ENCODE measurements at regions not wholly inside any gene's neighbourhood (a gene's known extent, or its start where the extent isn't known, plus 50 kb on each side); places are given as distances from the start of the nearest gene placed in this dataset.

DNA sequence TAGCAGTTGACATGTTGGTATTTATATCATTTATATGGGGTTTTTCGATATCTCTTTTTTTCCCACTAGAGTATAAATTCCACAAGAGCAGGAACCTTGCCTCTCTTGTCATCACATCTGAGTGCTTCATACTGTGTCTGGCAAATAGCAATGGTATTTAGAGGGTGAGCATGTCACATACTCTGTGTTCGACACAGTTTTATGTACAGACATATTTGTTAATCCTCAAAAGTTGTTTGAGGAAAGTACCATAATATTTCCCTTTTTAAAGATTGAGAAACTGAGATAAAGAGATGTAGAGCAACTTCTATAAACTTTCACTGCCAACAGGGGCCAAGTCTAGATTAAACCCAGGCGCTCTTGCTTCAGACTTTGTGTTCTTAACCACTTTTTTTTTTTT is 324.6 kb upstream of the PDGFD start:
- no peak for TF ChIP-seq POLR2AphosphoS5 (IDR thresholded peaks at IDR 0.05; ENCODE audit: insufficient read depth in 1 of 2, low read depth in 1 of 2)
- TF ChIP-seq, protein P1, sequence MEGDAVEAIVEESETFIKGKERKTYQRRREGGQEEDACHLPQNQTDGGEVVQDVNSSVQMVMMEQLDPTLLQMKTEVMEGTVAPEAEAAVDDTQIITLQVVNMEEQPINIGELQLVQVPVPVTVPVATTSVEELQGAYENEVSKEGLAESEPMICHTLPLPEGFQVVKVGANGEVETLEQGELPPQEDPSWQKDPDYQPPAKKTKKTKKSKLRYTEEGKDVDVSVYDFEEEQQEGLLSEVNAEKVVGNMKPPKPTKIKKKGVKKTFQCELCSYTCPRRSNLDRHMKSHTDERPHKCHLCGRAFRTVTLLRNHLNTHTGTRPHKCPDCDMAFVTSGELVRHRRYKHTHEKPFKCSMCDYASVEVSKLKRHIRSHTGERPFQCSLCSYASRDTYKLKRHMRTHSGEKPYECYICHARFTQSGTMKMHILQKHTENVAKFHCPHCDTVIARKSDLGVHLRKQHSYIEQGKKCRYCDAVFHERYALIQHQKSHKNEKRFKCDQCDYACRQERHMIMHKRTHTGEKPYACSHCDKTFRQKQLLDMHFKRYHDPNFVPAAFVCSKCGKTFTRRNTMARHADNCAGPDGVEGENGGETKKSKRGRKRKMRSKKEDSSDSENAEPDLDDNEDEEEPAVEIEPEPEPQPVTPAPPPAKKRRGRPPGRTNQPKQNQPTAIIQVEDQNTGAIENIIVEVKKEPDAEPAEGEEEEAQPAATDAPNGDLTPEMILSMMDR (IDR thresholded peaks at IDR 0.05) = no peak
- no peak for TF ChIP-seq POLR2A (IDR thresholded peaks at IDR 0.05)
